ENCODE measurements at regions not wholly inside any gene's neighbourhood (a gene's known extent, or its start where the extent isn't known, plus 50 kb on each side); places are given as distances from the start of the nearest gene placed in this dataset.

- Histone ChIP-seq H3K4me3 (no peak overlapping the region), H3K27ac (no peak overlapping the region), H3K4me1 (no peaks in the 10 kb centered on the region), H3K4me2 (no peak overlapping the region), H3K9me3 (no peaks in the 10 kb centered on the region)
- DNase-seq (ENCODE audit: low read depth in 1 of 2, low spot score in 1 of 2) = no peak
- 11% methylated on average over 13 of the region's 13 CpGs for WGBS (ENCODE audit: missing lambda C conversion rate)
- POLR2A ChIA-PET = no interaction called here
- CTCF ChIA-PET = no interaction called here
- TF ChIP-seq NFE2L2 (conservative IDR thresholded peaks at IDR 0.05; ENCODE audit: low read length) (no peak), KDM1A (IDR thresholded peaks at IDR 0.05; ENCODE audit: low read depth) (no peak), USF2 (IDR thresholded peaks at IDR 0.05) (no peak), TP53 (CRISPR knock-in tag; IDR thresholded peaks at IDR 0.05) (no peak), SMC3 (IDR thresholded peaks at IDR 0.05) (no peak), HEYL (CRISPR knock-in tag; IDR thresholded peaks at IDR 0.05) (no peak)
- no peak for FAIRE-seq
- ATAC-seq = no peak
These were observed 482.7 kb downstream of the GABRG2 start for GRCh38 chr5:162550236-162550635.

DNA sequence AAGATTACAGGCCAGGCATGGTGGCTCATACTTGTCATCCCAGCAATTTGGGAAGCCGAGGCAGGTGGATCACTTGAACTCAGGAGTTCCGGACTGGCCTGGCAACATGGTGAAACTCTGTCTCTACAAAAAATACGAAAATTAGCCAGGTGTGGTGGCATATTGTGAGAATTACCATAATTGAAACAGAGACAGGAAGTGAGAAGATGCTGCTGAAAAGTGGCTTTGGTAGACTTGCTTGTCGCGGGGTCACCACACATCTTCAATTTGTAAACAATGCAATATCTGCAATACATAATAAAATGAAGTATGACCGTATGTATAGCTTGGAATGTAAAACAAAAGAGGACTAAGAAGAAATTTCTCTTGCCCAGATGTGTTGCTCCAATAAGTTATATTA, 490.5 kb downstream of the GABRG2 start:
- CTCF ChIA-PET = interaction anchor here (0.6 kb wide), 1 partner anchor 470 kb away, joined by 3 read pairs; no protein-coding TSS in a partner anchor
- ATAC-seq (no peak), FAIRE-seq (no peak), DNase-seq (ENCODE audit: low read depth in 1 of 2, low spot score in 1 of 2) (no peak)
- WGBS (ENCODE audit: missing lambda C conversion rate) = 29% methylated on average over 6 of the region's 6 CpGs
- no peaks in the 10 kb centered on the region for H3K4me1 ChIP-seq
- POLR2A ChIA-PET = no interaction called here
- no peak overlapping the region for H3K4me3 ChIP-seq
- H3K4me2 ChIP-seq = no peak overlapping the region
- H3K9me3 ChIP-seq = 0 out of 3 replicates have a peak, but pooled peaks cover 3% of the 10 kb centered on the region
- TF ChIP-seq USF2 (IDR thresholded peaks at IDR 0.05) (no peak), ESRRA (IDR thresholded peaks at IDR 0.05; ENCODE audit: borderline replicate concordance, low read length) (no peak), EP300 (IDR thresholded peaks at IDR 0.05) (no peak), ZSCAN20 (CRISPR knock-in tag; IDR thresholded peaks at IDR 0.05) (no peak), BHLHE40 (IDR thresholded peaks at IDR 0.05; ENCODE audit: low read depth, low read length) (no peak), RNF2 (IDR thresholded peaks at IDR 0.05; ENCODE audit: borderline replicate concordance, low read depth) (no peak), JUN (IDR thresholded peaks at IDR 0.05) (no peak), FOSL2 (IDR thresholded peaks at IDR 0.05) (no peak), FOSL2 (CRISPR knock-in tag; IDR thresholded peaks at IDR 0.05) (no peak), CHD2 (IDR thresholded peaks at IDR 0.05; ENCODE audit: low read length, partially characterized antibody) (no peak), CBX8 (IDR thresholded peaks at IDR 0.05) (no peak), FOSB (CRISPR knock-in tag; IDR thresholded peaks at IDR 0.05) (no peak), TP53 (CRISPR knock-in tag; IDR thresholded peaks at IDR 0.05) (no peak), HES2 (IDR thresholded peaks at IDR 0.05) (no peak), NFE2L2 (conservative IDR thresholded peaks at IDR 0.05; ENCODE audit: low read length) (no peak), HOXB13 (CRISPR knock-in tag; IDR thresholded peaks at IDR 0.05; ENCODE audit: low read depth) (no peak), GATA3 (IDR thresholded peaks at IDR 0.05; ENCODE audit: borderline replicate concordance) (no peak)
- TF ChIP-seq, protein P1, sequence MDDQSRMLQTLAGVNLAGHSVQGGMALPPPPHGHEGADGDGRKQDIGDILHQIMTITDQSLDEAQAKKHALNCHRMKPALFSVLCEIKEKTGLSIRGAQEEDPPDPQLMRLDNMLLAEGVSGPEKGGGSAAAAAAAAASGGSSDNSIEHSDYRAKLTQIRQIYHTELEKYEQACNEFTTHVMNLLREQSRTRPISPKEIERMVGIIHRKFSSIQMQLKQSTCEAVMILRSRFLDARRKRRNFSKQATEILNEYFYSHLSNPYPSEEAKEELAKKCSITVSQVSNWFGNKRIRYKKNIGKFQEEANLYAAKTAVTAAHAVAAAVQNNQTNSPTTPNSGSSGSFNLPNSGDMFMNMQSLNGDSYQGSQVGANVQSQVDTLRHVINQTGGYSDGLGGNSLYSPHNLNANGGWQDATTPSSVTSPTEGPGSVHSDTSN (IDR thresholded peaks at IDR 0.05) = no peak
- no peak overlapping the region for H3K27ac ChIP-seq

GRCh38 chr5:162567644-162568043, 500.1 kb downstream of the GABRG2 start:
- FAIRE-seq (no peak), DNase-seq (ENCODE audit: low read depth in 1 of 2, low spot score in 1 of 2) (no peak), ATAC-seq (no peak)
- POLR2A ChIA-PET = no interaction called here
- Histone ChIP-seq H3K4me3 (no peak overlapping the region), H3K4me1 (no peaks in the 10 kb centered on the region), H3K9me3 (no peaks in the 10 kb centered on the region; the same call in 2 of the 3 replicates), H3K27ac (no peak overlapping the region), H3K4me2 (no peak overlapping the region)
- CTCF ChIA-PET = no interaction called here
- WGBS (ENCODE audit: missing lambda C conversion rate) = 1% methylated on average over 3 of the region's 3 CpGs
- TF ChIP-seq NFE2L2 (conservative IDR thresholded peaks at IDR 0.05; ENCODE audit: low read length) (no peak), CHD4 (IDR thresholded peaks at IDR 0.05; ENCODE audit: borderline replicate concordance) (no peak), CBX8 (IDR thresholded peaks at IDR 0.05) (no peak), HES2 (IDR thresholded peaks at IDR 0.05) (no peak), CEBPB (IDR thresholded peaks at IDR 0.05) (no peak), SMC3 (IDR thresholded peaks at IDR 0.05) (no peak), POLR2AphosphoS2 (conservative IDR thresholded peaks at IDR 0.05; ENCODE audit: low read length) (no peak), FOSL2 (IDR thresholded peaks at IDR 0.05) (no peak), FOSL2 (CRISPR knock-in tag; IDR thresholded peaks at IDR 0.05) (no peak), ESRRA (IDR thresholded peaks at IDR 0.05; ENCODE audit: borderline replicate concordance, low read length) (no peak), EP300 (IDR thresholded peaks at IDR 0.05) (no peak), BHLHE40 (IDR thresholded peaks at IDR 0.05; ENCODE audit: low read depth, low read length) (no peak)
- TF ChIP-seq, protein P2, sequence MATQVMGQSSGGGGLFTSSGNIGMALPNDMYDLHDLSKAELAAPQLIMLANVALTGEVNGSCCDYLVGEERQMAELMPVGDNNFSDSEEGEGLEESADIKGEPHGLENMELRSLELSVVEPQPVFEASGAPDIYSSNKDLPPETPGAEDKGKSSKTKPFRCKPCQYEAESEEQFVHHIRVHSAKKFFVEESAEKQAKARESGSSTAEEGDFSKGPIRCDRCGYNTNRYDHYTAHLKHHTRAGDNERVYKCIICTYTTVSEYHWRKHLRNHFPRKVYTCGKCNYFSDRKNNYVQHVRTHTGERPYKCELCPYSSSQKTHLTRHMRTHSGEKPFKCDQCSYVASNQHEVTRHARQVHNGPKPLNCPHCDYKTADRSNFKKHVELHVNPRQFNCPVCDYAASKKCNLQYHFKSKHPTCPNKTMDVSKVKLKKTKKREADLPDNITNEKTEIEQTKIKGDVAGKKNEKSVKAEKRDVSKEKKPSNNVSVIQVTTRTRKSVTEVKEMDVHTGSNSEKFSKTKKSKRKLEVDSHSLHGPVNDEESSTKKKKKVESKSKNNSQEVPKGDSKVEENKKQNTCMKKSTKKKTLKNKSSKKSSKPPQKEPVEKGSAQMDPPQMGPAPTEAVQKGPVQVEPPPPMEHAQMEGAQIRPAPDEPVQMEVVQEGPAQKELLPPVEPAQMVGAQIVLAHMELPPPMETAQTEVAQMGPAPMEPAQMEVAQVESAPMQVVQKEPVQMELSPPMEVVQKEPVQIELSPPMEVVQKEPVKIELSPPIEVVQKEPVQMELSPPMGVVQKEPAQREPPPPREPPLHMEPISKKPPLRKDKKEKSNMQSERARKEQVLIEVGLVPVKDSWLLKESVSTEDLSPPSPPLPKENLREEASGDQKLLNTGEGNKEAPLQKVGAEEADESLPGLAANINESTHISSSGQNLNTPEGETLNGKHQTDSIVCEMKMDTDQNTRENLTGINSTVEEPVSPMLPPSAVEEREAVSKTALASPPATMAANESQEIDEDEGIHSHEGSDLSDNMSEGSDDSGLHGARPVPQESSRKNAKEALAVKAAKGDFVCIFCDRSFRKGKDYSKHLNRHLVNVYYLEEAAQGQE (IDR thresholded peaks at IDR 0.05) = no peak
- TF ChIP-seq, protein P3, sequence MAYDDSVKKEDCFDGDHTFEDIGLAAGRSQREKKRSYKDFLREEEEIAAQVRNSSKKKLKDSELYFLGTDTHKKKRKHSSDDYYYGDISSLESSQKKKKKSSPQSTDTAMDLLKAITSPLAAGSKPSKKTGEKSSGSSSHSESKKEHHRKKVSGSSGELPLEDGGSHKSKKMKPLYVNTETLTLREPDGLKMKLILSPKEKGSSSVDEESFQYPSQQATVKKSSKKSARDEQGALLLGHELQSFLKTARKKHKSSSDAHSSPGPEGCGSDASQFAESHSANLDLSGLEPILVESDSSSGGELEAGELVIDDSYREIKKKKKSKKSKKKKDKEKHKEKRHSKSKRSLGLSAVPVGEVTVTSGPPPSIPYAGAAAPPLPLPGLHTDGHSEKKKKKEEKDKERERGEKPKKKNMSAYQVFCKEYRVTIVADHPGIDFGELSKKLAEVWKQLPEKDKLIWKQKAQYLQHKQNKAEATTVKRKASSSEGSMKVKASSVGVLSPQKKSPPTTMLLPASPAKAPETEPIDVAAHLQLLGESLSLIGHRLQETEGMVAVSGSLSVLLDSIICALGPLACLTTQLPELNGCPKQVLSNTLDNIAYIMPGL (CRISPR knock-in tag; IDR thresholded peaks at IDR 0.05; ENCODE audit: borderline replicate concordance) = no peak
